ENCODE measurements at regions not wholly inside any gene's neighbourhood (a gene's known extent, or its start where the extent isn't known, plus 50 kb on each side); places are given as distances from the start of the nearest gene placed in this dataset.

DNA sequence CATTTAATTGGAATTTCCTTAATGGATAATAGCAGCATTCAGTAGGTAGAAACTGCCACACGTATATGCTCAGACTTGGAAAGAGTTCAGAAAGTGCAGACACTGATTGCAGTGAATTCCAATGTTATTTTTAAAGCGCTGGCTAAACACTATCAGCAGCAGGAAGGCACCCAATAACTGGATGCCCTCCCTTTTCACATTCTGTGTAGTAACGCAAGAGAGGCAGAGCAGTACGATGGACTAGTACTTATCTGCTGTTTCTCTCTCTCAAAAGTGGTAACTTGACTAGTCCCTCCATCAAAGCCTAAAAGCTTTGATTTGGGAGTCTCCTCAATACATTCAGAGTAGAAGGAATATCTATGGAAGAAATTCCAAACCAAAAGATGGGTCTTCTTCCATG is 791.0 kb downstream of the TMTC2 start:
- H3K9me3 ChIP-seq (ENCODE audit: control insufficient read depth, insufficient read depth, low read length), result no peaks in the 10 kb centered on the region
- H3K27me3 ChIP-seq (ENCODE audit: control insufficient read depth, insufficient read depth, low read length), result no peaks in the 10 kb centered on the region
- H3K9ac ChIP-seq (ENCODE audit: low read depth, low read length), result no peak overlapping the region
- no peaks in the 10 kb centered on the region for H3K36me3 ChIP-seq (ENCODE audit: control insufficient read depth, insufficient read depth, low read length)
- H3K4me3 ChIP-seq (ENCODE audit: low read depth, low read length), result no peak overlapping the region
- no peaks in the 10 kb centered on the region for H3K4me1 ChIP-seq (ENCODE audit: control insufficient read depth, insufficient read depth, low read length)

DNA sequence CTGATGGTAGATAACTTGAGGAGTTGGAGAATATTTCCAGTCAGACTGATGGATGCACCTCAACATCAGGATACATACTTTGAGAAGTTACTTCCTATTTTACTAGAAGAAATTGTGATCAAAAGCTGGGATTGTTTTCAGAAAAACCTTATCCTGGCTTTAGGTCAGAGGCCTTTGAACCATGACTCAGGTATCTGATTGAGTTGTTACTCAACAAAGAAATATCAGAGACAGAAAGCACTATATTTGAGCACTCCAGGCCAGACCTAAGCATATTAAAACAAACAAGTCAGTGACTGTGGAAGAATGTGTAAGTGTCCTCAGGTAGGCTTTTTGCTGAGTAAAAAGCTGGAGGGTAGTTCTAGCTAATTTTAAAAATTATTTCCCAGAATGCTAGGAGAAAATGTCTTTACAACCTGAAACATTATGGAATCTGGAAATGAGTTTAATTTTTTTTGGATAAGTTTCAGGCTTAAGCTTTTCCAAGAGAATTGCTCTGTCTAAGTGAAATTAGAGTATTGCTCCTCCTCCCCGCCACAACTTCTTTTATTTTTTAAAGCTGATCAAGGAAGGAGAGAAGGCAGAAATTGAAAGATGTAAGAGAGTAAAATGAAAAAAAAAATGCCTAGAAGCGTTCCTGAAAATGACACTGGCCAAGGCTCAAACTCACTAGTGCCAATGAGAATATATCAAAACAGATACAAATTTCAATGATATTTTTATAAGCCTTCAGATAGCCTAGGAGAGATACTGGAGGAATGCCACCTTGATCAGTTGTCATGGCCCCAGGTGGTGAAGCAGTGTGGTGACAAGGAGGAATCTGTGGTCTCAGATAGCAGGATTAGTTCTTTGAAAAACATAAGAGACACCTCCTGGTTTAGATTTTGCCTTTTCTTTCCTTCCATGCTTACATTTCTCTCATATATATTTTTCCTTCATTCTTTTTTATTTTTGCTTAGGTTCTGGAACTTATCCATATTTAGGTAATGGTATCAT is 790.3 kb downstream of the TMTC2 start:
- H3K4me1 ChIP-seq (ENCODE audit: control insufficient read depth, insufficient read depth, low read length), result no peaks in the 10 kb centered on the region
- H3K9ac ChIP-seq (ENCODE audit: low read depth, low read length), result no peak overlapping the region
- no peaks in the 10 kb centered on the region for H3K27me3 ChIP-seq (ENCODE audit: control insufficient read depth, insufficient read depth, low read length)
- no peaks in the 10 kb centered on the region for H3K9me3 ChIP-seq (ENCODE audit: control insufficient read depth, insufficient read depth, low read length)
- no peaks in the 10 kb centered on the region for H3K36me3 ChIP-seq (ENCODE audit: control insufficient read depth, insufficient read depth, low read length)
- H3K4me3 ChIP-seq (ENCODE audit: low read depth, low read length), result no peak overlapping the region

DNA sequence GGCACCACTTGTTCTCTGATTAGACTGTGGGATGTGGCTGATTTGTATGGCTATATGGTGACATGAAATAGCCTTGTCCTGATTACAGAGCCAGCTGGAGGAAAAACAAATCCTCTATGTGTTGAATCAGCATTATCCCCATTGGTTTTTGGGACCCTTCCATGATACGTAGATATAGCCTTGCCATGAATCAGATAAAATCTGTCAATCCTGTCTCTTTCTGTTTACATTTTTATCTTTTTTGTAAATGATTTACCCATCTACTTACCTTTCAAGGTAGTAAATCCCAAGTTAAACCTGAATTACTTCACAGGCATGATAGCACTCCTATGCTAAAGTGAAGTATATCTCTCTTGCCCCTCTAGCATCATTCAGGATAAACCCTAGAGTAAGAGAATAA is 789.3 kb downstream of the TMTC2 start:
- H3K4me3 ChIP-seq (ENCODE audit: low read depth, low read length), result no peak overlapping the region
- no peaks in the 10 kb centered on the region for H3K36me3 ChIP-seq (ENCODE audit: control insufficient read depth, insufficient read depth, low read length)
- H3K27me3 ChIP-seq (ENCODE audit: control insufficient read depth, insufficient read depth, low read length), result no peaks in the 10 kb centered on the region
- H3K9me3 ChIP-seq (ENCODE audit: control insufficient read depth, insufficient read depth, low read length), result no peaks in the 10 kb centered on the region
- no peaks in the 10 kb centered on the region for H3K4me1 ChIP-seq (ENCODE audit: control insufficient read depth, insufficient read depth, low read length)
- H3K9ac ChIP-seq (ENCODE audit: low read depth, low read length), result no peak overlapping the region

DNA sequence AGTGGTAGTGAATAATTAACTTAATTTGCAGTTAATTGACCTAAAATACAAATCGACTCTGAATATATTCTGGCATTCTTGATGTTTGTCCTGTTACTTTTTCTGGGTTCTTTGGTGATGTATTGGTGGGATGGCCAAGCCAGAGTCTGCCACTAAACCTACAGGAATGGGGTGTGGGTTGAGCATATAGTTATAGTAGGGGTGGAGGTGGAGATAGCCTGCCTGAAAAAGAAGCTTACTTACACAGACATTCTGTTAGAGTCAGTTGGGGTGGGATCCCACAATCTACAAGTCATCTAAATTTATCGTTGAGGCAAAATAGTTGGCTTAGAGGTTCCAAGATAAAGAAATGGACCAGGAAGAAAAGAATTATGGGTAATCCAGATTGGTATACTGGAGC is 787.7 kb downstream of the TMTC2 start:
- Histone ChIP-seq H3K9ac (ENCODE audit: low read depth, low read length) (no peak overlapping the region), H3K4me3 (ENCODE audit: low read depth, low read length) (no peak overlapping the region), H3K4me1 (ENCODE audit: control insufficient read depth, insufficient read depth, low read length) (no peaks in the 10 kb centered on the region), H3K36me3 (ENCODE audit: control insufficient read depth, insufficient read depth, low read length) (no peaks in the 10 kb centered on the region), H3K9me3 (ENCODE audit: control insufficient read depth, insufficient read depth, low read length) (no peaks in the 10 kb centered on the region), H3K27me3 (ENCODE audit: control insufficient read depth, insufficient read depth, low read length) (no peaks in the 10 kb centered on the region)

DNA sequence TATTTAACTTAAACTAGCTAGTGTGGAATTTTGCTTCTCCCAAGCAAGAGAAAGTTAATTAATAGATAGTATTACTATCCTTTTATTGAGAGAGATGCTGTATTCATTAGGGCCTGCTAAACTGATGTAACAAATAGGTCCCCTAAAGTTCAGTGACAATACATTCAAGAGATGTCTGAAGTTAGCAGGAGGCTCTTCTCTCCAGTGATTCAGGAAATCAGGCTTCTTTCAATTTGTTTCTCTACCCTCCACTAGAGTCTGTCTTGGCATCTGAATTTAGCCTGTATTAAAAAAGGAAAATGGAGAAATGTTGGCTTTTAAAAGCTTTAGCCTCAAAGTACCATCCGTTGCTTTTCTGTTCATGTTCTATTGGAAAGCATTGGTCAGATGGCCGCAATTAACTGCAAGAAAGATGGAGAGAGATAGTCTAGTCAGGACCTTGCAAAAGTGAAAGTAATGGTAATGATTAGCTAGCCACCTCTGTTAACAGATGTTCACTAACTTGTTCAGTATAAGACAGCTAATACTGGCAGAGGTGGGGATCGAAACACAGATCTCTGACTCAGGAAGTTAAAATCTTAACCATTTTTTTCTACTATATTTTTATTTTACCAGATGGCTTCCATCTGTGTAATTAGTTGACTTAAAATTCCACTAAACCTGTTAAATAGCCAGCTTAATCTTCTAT is 786.8 kb downstream of the TMTC2 start:
- Histone ChIP-seq H3K9me3 (ENCODE audit: control insufficient read depth, insufficient read depth, low read length) (no peaks in the 10 kb centered on the region), H3K4me3 (ENCODE audit: low read depth, low read length) (no peak overlapping the region), H3K27me3 (ENCODE audit: control insufficient read depth, insufficient read depth, low read length) (no peaks in the 10 kb centered on the region)

DNA sequence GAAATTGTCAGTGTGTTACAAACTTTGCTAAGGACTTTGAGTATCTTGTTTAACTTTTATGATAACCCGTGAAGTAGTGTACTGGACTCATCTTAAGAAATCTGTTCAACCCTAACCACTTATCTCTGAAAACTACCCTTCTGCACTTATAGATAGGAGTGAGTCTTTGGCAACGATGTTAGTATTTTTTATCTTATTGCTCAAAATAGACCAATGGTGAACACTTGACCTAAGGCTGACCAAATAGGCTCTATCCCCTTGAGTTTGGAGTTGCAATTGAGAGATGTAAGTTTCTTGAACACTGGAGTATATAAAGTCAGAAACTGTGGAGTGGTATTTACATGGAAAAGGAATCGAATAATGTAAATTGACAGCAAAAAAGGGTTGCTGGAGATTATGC is 786.1 kb downstream of the TMTC2 start:
- no peak overlapping the region for H3K4me3 ChIP-seq (ENCODE audit: low read depth, low read length)
- no peaks in the 10 kb centered on the region for H3K27me3 ChIP-seq (ENCODE audit: control insufficient read depth, insufficient read depth, low read length)
- no peaks in the 10 kb centered on the region for H3K36me3 ChIP-seq (ENCODE audit: control insufficient read depth, insufficient read depth, low read length)
- H3K9ac ChIP-seq (ENCODE audit: low read depth, low read length), result no peak overlapping the region
- H3K4me1 ChIP-seq (ENCODE audit: control insufficient read depth, insufficient read depth, low read length), result no peaks in the 10 kb centered on the region
- no peaks in the 10 kb centered on the region for H3K9me3 ChIP-seq (ENCODE audit: control insufficient read depth, insufficient read depth, low read length)

More for the DNA sequence above, 786.8 kb downstream of the TMTC2 start:
- H3K9ac ChIP-seq (ENCODE audit: low read depth, low read length), result no peak overlapping the region
- no peaks in the 10 kb centered on the region for H3K4me1 ChIP-seq (ENCODE audit: control insufficient read depth, insufficient read depth, low read length)
- H3K36me3 ChIP-seq (ENCODE audit: control insufficient read depth, insufficient read depth, low read length), result no peaks in the 10 kb centered on the region

DNA sequence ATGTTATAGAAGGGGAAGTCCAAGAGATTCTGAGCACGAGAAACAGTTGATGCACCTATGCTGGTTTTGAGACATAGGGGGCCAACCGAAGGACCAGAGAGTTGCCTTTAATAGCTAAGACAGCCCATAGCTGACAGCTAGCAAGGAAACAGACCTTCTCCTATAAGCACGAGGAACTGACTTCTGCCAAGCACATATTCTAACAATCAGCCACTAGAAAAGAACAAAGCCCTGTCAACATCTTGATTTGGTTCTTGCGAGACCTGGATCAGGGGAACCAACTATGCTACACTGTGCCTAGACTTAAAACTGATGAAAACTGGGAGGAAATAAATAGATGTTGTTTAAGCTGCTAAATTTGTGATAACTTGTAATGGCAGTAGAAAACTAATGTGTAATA is 785.6 kb downstream of the TMTC2 start:
- Histone ChIP-seq H3K9ac (ENCODE audit: low read depth, low read length) (no peak overlapping the region), H3K4me3 (ENCODE audit: low read depth, low read length) (no peak overlapping the region), H3K27me3 (ENCODE audit: control insufficient read depth, insufficient read depth, low read length) (no peaks in the 10 kb centered on the region), H3K9me3 (ENCODE audit: control insufficient read depth, insufficient read depth, low read length) (no peaks in the 10 kb centered on the region), H3K4me1 (ENCODE audit: control insufficient read depth, insufficient read depth, low read length) (no peaks in the 10 kb centered on the region), H3K36me3 (ENCODE audit: control insufficient read depth, insufficient read depth, low read length) (no peaks in the 10 kb centered on the region)

DNA sequence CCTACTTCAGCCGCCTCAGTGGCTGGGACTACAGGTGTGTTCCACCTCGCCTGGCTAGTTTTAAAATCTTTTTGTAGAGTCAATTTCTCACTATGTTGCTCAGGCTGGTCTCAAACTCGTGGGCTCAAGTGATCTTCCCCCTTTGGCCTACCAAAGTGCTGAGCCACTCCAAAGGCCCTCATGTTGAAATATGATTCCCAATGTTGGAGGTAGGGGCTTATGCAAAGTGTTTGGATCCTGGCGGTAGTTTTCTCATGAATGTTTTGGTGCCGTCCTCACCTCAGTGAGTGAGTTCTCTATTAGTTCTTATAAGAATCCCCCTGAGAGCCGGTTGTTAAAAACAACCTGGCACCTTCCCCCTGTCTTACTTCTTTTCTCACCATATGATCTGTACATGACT is 784.6 kb downstream of the TMTC2 start:
- no peaks in the 10 kb centered on the region for H3K27me3 ChIP-seq (ENCODE audit: control insufficient read depth, insufficient read depth, low read length)
- H3K36me3 ChIP-seq (ENCODE audit: control insufficient read depth, insufficient read depth, low read length), result no peaks in the 10 kb centered on the region
- H3K4me3 ChIP-seq (ENCODE audit: low read depth, low read length), result no peak overlapping the region
- H3K9ac ChIP-seq (ENCODE audit: low read depth, low read length), result no peak overlapping the region
- no peaks in the 10 kb centered on the region for H3K9me3 ChIP-seq (ENCODE audit: control insufficient read depth, insufficient read depth, low read length)
- no peaks in the 10 kb centered on the region for H3K4me1 ChIP-seq (ENCODE audit: control insufficient read depth, insufficient read depth, low read length)

DNA sequence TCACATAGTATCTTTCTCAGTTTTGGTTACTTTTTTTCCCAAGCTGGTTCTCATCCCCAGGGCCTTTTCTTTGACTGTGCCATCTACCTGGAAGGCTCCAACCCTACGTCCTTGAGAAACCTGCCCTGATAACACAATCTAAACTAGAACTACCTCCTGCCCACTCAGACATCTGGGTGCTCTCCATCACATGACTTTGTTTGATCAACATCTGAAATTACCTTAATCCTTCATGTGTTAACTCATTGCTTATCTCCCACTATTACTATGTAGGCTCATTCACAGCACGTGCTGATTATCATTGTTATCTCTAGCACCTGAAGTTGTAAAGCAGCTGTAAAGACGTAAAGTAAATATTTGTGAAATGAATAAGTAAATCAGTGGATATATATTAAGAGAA is 784.0 kb downstream of the TMTC2 start:
- Histone ChIP-seq H3K4me1 (ENCODE audit: control insufficient read depth, insufficient read depth, low read length) (no peaks in the 10 kb centered on the region), H3K36me3 (ENCODE audit: control insufficient read depth, insufficient read depth, low read length) (no peaks in the 10 kb centered on the region), H3K9me3 (ENCODE audit: control insufficient read depth, insufficient read depth, low read length) (no peaks in the 10 kb centered on the region), H3K4me3 (ENCODE audit: low read depth, low read length) (no peak overlapping the region), H3K9ac (ENCODE audit: low read depth, low read length) (no peak overlapping the region), H3K27me3 (ENCODE audit: control insufficient read depth, insufficient read depth, low read length) (no peaks in the 10 kb centered on the region)

DNA sequence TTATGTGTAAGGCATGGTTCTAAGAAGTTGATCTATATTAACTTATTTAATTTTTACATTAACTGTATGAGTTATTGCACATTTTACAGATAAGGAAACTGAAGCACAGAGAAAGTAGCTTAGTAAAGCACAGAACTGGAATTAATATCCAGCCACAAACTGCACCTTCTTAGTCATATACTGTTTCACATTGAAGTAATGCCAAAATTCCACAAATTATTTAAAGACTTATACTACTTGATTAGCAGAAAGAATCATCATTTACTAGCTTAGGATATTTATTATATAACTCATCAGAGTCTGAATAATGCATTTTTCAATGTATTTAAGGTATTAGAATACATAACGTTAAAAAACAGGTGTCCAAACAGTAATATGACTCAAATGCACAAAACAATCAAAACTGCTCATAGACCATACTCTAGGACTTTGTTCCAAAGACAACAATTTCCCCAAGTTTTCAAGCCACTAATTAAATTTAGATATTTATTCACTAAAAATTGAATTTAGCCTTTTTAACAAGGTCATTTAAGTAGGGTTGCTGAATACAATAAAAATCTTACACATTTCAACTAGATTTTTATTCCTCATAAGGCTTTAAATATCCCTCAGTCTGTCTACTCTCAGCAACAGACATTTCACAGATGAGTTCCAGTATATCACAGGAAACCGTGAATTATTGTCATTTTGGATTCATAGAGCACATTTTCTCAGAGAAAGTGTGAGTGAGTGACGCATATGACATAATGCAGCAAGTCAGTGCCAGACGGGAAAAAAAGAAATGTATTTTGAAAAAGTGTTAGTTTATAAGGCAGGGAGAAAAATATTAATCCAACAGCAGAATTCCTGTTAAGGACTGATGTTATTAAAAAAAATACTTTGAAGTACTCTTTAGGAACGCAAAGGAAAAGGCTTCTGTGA is 782.5 kb downstream of the TMTC2 start:
- H3K4me1 ChIP-seq (ENCODE audit: control insufficient read depth, insufficient read depth, low read length), result no peaks in the 10 kb centered on the region

DNA sequence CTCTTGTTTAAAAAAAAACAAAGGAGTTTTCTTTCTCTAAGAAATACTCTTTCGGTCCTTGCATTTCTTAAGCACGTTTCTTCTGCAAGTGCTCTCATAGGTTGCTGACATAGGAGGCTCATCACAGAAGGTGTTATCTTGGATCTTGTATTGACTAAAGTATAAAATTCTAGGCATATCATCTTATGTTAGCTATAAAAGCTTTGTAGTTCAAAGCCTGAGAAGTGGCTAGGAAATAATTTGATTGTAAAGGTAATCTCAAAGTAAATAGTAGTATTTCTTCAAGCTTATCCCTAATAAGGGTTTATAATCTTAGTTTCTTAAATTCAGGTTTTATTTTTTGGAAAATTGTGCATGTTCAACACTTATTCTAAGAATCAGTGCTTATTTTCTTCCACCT is 778.9 kb downstream of the TMTC2 start:
- H3K36me3 ChIP-seq (ENCODE audit: control insufficient read depth, insufficient read depth, low read length), result no peaks in the 10 kb centered on the region
- H3K27me3 ChIP-seq (ENCODE audit: control insufficient read depth, insufficient read depth, low read length), result no peaks in the 10 kb centered on the region
- no peaks in the 10 kb centered on the region for H3K9me3 ChIP-seq (ENCODE audit: control insufficient read depth, insufficient read depth, low read length)
- no peak overlapping the region for H3K9ac ChIP-seq (ENCODE audit: low read depth, low read length)
- no peak overlapping the region for H3K4me3 ChIP-seq (ENCODE audit: low read depth, low read length)
- H3K4me1 ChIP-seq (ENCODE audit: control insufficient read depth, insufficient read depth, low read length), result no peaks in the 10 kb centered on the region

More for the DNA sequence above, 782.5 kb downstream of the TMTC2 start:
- Histone ChIP-seq H3K9me3 (ENCODE audit: control insufficient read depth, insufficient read depth, low read length) (no peaks in the 10 kb centered on the region), H3K4me3 (ENCODE audit: low read depth, low read length) (no peak overlapping the region), H3K9ac (ENCODE audit: low read depth, low read length) (no peak overlapping the region), H3K27me3 (ENCODE audit: control insufficient read depth, insufficient read depth, low read length) (no peaks in the 10 kb centered on the region), H3K36me3 (ENCODE audit: control insufficient read depth, insufficient read depth, low read length) (no peaks in the 10 kb centered on the region)

All from iPS-15b (cell line).